MG63 (cell line): ENCODE measurements at regions not wholly inside any gene's neighbourhood (a gene's known extent, or its start where the extent isn't known, plus 50 kb on each side); places are given as distances from the start of the nearest gene placed in this dataset.

Source experiments
- DNase-seq: peaks from one replicate; pipeline ENCODE4 v3.0.0-alpha.2; 2020
- H3K27me3 ChIP-seq: fragments of 250-450 bp; sonication (Bioruptor Pico); 2 replicates; pipeline ENCODE4 v1.5.1; 2020; ENCODE audit warnings: mild to moderate bottlenecking, moderate library complexity
- H3K36me3 ChIP-seq: fragments of 250-450 bp; sonication (Bioruptor Pico); 2 replicates; pipeline ENCODE4 v1.5.1; 2020; ENCODE audit warnings: mild to moderate bottlenecking, moderate library complexity
- H3K4me3 ChIP-seq: fragments of 250-450 bp; sonication (Bioruptor Pico); 2 replicates; pipeline ENCODE4 v1.5.1; 2020; ENCODE audit warnings: mild to moderate bottlenecking, moderate library complexity
- H3K9me3 ChIP-seq: fragments of 250-450 bp; sonication (Bioruptor Pico); 2 replicates; pipeline ENCODE4 v1.5.1; 2020; ENCODE audit warnings: mild to moderate bottlenecking, moderate library complexity

GRCh38 chr1:58096714-58097113 lies 449.8 kb downstream of the OMA1 start:
- H3K4me3 ChIP-seq: no peak overlapping the region
- H3K9me3 ChIP-seq: no peaks in the 10 kb centered on the region
- H3K36me3 ChIP-seq: no peaks in the 10 kb centered on the region
- DNase-seq: no peak
- no peaks in the 10 kb centered on the region for H3K27me3 ChIP-seq

- DNase-seq: no peak
- Histone ChIP-seq H3K4me3 (no peak overlapping the region), H3K36me3 (no peaks in the 10 kb centered on the region), H3K9me3 (no peaks in the 10 kb centered on the region), H3K27me3 (no peaks in the 10 kb centered on the region)
Observed at GRCh38 chr1:58095183-58095582, 451.3 kb downstream of the OMA1 start.

- Histone ChIP-seq H3K9me3 (no peaks in the 10 kb centered on the region), H3K27me3 (no peaks in the 10 kb centered on the region), H3K4me3 (no peak overlapping the region), H3K36me3 (no peaks in the 10 kb centered on the region)
- DNase-seq: no peak
Observed at GRCh38 chr1:58094221-58094620, 452.3 kb downstream of the OMA1 start.

- Histone ChIP-seq H3K27me3 (no peaks in the 10 kb centered on the region), H3K36me3 (no peaks in the 10 kb centered on the region)
- DNase-seq: no peak
Observed at GRCh38 chr1:58090640-58091039, 455.9 kb downstream of the OMA1 start.

GRCh38 chr1:58089898-58090534 lies 456.5 kb downstream of the OMA1 start:
- no peak for DNase-seq
- H3K9me3 ChIP-seq: no peaks in the 10 kb centered on the region
- no peak overlapping the region for H3K4me3 ChIP-seq
- H3K36me3 ChIP-seq: no peaks in the 10 kb centered on the region
- H3K27me3 ChIP-seq: no peaks in the 10 kb centered on the region

More at GRCh38 chr1:58090640-58091039, 455.9 kb downstream of the OMA1 start:
- Histone ChIP-seq H3K4me3 (no peak overlapping the region), H3K9me3 (no peaks in the 10 kb centered on the region)

GRCh38 chr1:58084266-58084665 lies 462.3 kb downstream of the OMA1 start:
- DNase-seq: no peak
- Histone ChIP-seq H3K4me3 (no peak overlapping the region), H3K27me3 (no peaks in the 10 kb centered on the region), H3K36me3 (no peaks in the 10 kb centered on the region), H3K9me3 (no peaks in the 10 kb centered on the region)

- H3K27me3 ChIP-seq: no peaks in the 10 kb centered on the region
- H3K9me3 ChIP-seq: no peaks in the 10 kb centered on the region
- no peaks in the 10 kb centered on the region for H3K36me3 ChIP-seq
- no peak overlapping the region for H3K4me3 ChIP-seq
- no peak for DNase-seq
Observed at GRCh38 chr1:58082596-58082995, 463.9 kb downstream of the OMA1 start.

- H3K36me3 ChIP-seq: no peaks in the 10 kb centered on the region
- no peaks in the 10 kb centered on the region for H3K9me3 ChIP-seq
- H3K4me3 ChIP-seq: no peak overlapping the region
- no peak for DNase-seq
- H3K27me3 ChIP-seq: no peaks in the 10 kb centered on the region
Observed at GRCh38 chr1:58076258-58076657, 470.3 kb downstream of the OMA1 start.

- Histone ChIP-seq H3K36me3 (no peaks in the 10 kb centered on the region), H3K9me3 (no peaks in the 10 kb centered on the region), H3K27me3 (no peaks in the 10 kb centered on the region), H3K4me3 (no peak overlapping the region)
- no peak for DNase-seq
Observed at GRCh38 chr1:58075188-58075578, 471.3 kb downstream of the OMA1 start.

- Histone ChIP-seq H3K36me3 (no peaks in the 10 kb centered on the region), H3K4me3 (no peak overlapping the region), H3K27me3 (no peaks in the 10 kb centered on the region), H3K9me3 (no peaks in the 10 kb centered on the region)
- no peak for DNase-seq
Observed at GRCh38 chr1:58072450-58072849, 474.1 kb downstream of the OMA1 start.

GRCh38 chr1:58067082-58067481 lies 479.4 kb downstream of the OMA1 start:
- no peak for DNase-seq
- H3K4me3 ChIP-seq: no peak overlapping the region

GRCh38 chr1:58065520-58065919 lies 481.0 kb downstream of the OMA1 start:
- no peak for DNase-seq
- Histone ChIP-seq H3K9me3 (no peaks in the 10 kb centered on the region), H3K27me3 (no peaks in the 10 kb centered on the region), H3K36me3 (no peaks in the 10 kb centered on the region), H3K4me3 (no peak overlapping the region)

More at GRCh38 chr1:58067082-58067481, 479.4 kb downstream of the OMA1 start:
- Histone ChIP-seq H3K9me3 (no peaks in the 10 kb centered on the region), H3K36me3 (no peaks in the 10 kb centered on the region), H3K27me3 (no peaks in the 10 kb centered on the region)

- no peak for DNase-seq
- Histone ChIP-seq H3K9me3 (no peaks in the 10 kb centered on the region), H3K36me3 (no peaks in the 10 kb centered on the region), H3K4me3 (no peak overlapping the region), H3K27me3 (no peaks in the 10 kb centered on the region)
Observed at GRCh38 chr1:58064166-58064565, 482.4 kb downstream of the OMA1 start.

- no peaks in the 10 kb centered on the region for H3K36me3 ChIP-seq
- DNase-seq: no peak
- H3K9me3 ChIP-seq: no peaks in the 10 kb centered on the region
- no peak overlapping the region for H3K4me3 ChIP-seq
- H3K27me3 ChIP-seq: no peaks in the 10 kb centered on the region
Observed at GRCh38 chr1:58063095-58063494, 483.4 kb downstream of the OMA1 start.

GRCh38 chr1:58062635-58063034 lies 483.9 kb downstream of the OMA1 start:
- Histone ChIP-seq H3K27me3 (no peaks in the 10 kb centered on the region), H3K4me3 (no peak overlapping the region), H3K9me3 (no peaks in the 10 kb centered on the region), H3K36me3 (no peaks in the 10 kb centered on the region)
- DNase-seq: no peak

GRCh38 chr1:58060559-58061170 lies 485.9 kb downstream of the OMA1 start:
- Histone ChIP-seq H3K4me3 (no peak overlapping the region), H3K36me3 (no peaks in the 10 kb centered on the region), H3K9me3 (no peaks in the 10 kb centered on the region), H3K27me3 (no peaks in the 10 kb centered on the region)
- DNase-seq: peak; percentile 6

GRCh38 chr1:58059789-58060188 lies 486.7 kb downstream of the OMA1 start:
- no peak for DNase-seq
- H3K9me3 ChIP-seq: no peaks in the 10 kb centered on the region
- no peak overlapping the region for H3K4me3 ChIP-seq
- no peaks in the 10 kb centered on the region for H3K27me3 ChIP-seq
- H3K36me3 ChIP-seq: no peaks in the 10 kb centered on the region

- DNase-seq: no peak
- H3K36me3 ChIP-seq: no peaks in the 10 kb centered on the region
Observed at GRCh38 chr1:58058323-58058722, 488.2 kb downstream of the OMA1 start.

More at GRCh38 chr1:58058323-58058722, 488.2 kb downstream of the OMA1 start:
- Histone ChIP-seq H3K4me3 (no peak overlapping the region), H3K9me3 (no peaks in the 10 kb centered on the region), H3K27me3 (no peaks in the 10 kb centered on the region)
